ENCODE measurements at regions not wholly inside any gene's neighbourhood (a gene's known extent, or its start where the extent isn't known, plus 50 kb on each side); places are given as distances from the start of the nearest gene placed in this dataset.

GRCh38 chr2:160680974-160681373 lies 187.4 kb upstream of the RBMS1 start (continued):
- TF ChIP-seq, protein P1, sequence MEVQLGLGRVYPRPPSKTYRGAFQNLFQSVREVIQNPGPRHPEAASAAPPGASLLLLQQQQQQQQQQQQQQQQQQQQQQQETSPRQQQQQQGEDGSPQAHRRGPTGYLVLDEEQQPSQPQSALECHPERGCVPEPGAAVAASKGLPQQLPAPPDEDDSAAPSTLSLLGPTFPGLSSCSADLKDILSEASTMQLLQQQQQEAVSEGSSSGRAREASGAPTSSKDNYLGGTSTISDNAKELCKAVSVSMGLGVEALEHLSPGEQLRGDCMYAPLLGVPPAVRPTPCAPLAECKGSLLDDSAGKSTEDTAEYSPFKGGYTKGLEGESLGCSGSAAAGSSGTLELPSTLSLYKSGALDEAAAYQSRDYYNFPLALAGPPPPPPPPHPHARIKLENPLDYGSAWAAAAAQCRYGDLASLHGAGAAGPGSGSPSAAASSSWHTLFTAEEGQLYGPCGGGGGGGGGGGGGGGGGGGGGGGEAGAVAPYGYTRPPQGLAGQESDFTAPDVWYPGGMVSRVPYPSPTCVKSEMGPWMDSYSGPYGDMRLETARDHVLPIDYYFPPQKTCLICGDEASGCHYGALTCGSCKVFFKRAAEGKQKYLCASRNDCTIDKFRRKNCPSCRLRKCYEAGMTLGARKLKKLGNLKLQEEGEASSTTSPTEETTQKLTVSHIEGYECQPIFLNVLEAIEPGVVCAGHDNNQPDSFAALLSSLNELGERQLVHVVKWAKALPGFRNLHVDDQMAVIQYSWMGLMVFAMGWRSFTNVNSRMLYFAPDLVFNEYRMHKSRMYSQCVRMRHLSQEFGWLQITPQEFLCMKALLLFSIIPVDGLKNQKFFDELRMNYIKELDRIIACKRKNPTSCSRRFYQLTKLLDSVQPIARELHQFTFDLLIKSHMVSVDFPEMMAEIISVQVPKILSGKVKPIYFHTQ (CRISPR knock-in tag; IDR thresholded peaks at IDR 0.05): no peak
- TF ChIP-seq IRF2 (CRISPR knock-in tag; IDR thresholded peaks at IDR 0.05; ENCODE audit: borderline replicate concordance, low read depth): no peak

DNA sequence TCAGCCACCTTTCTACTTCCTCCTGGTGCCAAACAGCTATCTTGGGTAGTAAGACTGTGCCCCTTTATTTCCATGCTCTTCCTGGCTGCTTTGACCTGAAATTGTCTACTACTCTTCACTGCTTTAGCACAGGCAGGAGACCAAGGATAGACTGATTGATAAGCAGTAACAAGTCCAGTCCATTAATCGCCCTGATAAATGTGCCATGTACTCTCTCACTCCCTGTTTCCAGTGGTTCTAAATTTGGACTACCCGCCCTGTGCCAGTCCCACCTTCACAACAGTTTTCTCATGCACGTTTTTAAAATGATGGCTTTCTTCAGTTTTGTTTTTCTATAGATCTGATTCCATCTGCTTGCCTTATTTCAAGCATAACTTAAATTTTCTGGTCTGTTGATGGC lies 189.6 kb upstream of the RBMS1 start:
- DNase-seq (ENCODE audit: low spot score) (no peak), ATAC-seq (no peak)
- Mint-ChIP-seq H3K9me3 (peaks cover 21% of the 10 kb centered on the region), H3K4me1 (0 out of 2 replicates have a peak, but pooled peaks cover 3% of the 10 kb centered on the region), H3K27me3 (ENCODE audit: low read depth) (no peaks in the 10 kb centered on the region), H3K4me3 (no peak overlapping the region), H3K36me3 (peaks cover 6% of the 10 kb centered on the region), H3K27ac (no peak overlapping the region)
- CTCF ChIA-PET: no interaction called here
- POLR2A ChIA-PET: no interaction called here
- TF ChIP-seq SMAD3 (CRISPR knock-in tag; IDR thresholded peaks at IDR 0.05; ENCODE audit: borderline replicate concordance): no peak
- no peak for TF ChIP-seq CREB1 (CRISPR knock-in tag; IDR thresholded peaks at IDR 0.05)
- TF ChIP-seq GABPB1 (CRISPR knock-in tag; IDR thresholded peaks at IDR 0.05): no peak
- TF ChIP-seq MXD4 (CRISPR knock-in tag; IDR thresholded peaks at IDR 0.05; ENCODE audit: borderline replicate concordance): no peak
- TF ChIP-seq TCF7 (CRISPR knock-in tag; IDR thresholded peaks at IDR 0.05; ENCODE audit: low read depth): no peak
- TF ChIP-seq ZNF263 (CRISPR knock-in tag; IDR thresholded peaks at IDR 0.05; ENCODE audit: low read depth): no peak
- TF ChIP-seq PRRX2 (CRISPR knock-in tag; IDR thresholded peaks at IDR 0.05): no peak
- TF ChIP-seq FOXK1 (CRISPR knock-in tag; IDR thresholded peaks at IDR 0.05): no peak
- TF ChIP-seq GTF2I (CRISPR knock-in tag; conservative IDR thresholded peaks at IDR 0.05): no peak
- TF ChIP-seq ZNF425 (CRISPR knock-in tag; conservative IDR thresholded peaks at IDR 0.05): no peak
- TF ChIP-seq, protein P2, sequence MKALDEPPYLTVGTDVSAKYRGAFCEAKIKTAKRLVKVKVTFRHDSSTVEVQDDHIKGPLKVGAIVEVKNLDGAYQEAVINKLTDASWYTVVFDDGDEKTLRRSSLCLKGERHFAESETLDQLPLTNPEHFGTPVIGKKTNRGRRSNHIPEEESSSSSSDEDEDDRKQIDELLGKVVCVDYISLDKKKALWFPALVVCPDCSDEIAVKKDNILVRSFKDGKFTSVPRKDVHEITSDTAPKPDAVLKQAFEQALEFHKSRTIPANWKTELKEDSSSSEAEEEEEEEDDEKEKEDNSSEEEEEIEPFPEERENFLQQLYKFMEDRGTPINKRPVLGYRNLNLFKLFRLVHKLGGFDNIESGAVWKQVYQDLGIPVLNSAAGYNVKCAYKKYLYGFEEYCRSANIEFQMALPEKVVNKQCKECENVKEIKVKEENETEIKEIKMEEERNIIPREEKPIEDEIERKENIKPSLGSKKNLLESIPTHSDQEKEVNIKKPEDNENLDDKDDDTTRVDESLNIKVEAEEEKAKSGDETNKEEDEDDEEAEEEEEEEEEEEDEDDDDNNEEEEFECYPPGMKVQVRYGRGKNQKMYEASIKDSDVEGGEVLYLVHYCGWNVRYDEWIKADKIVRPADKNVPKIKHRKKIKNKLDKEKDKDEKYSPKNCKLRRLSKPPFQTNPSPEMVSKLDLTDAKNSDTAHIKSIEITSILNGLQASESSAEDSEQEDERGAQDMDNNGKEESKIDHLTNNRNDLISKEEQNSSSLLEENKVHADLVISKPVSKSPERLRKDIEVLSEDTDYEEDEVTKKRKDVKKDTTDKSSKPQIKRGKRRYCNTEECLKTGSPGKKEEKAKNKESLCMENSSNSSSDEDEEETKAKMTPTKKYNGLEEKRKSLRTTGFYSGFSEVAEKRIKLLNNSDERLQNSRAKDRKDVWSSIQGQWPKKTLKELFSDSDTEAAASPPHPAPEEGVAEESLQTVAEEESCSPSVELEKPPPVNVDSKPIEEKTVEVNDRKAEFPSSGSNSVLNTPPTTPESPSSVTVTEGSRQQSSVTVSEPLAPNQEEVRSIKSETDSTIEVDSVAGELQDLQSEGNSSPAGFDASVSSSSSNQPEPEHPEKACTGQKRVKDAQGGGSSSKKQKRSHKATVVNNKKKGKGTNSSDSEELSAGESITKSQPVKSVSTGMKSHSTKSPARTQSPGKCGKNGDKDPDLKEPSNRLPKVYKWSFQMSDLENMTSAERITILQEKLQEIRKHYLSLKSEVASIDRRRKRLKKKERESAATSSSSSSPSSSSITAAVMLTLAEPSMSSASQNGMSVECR (CRISPR knock-in tag; IDR thresholded peaks at IDR 0.05; ENCODE audit: borderline replicate concordance): no peak
- no peak for TF ChIP-seq ERG (CRISPR knock-in tag; IDR thresholded peaks at IDR 0.05)
- no peak for TF ChIP-seq AFF4 (CRISPR knock-in tag; IDR thresholded peaks at IDR 0.05; ENCODE audit: borderline replicate concordance)
- TF ChIP-seq ZNF423 (CRISPR knock-in tag; IDR thresholded peaks at IDR 0.05): no peak
- TF ChIP-seq KAT7 (CRISPR knock-in tag; IDR thresholded peaks at IDR 0.05; ENCODE audit: borderline replicate concordance): no peak
- no peak for TF ChIP-seq NR3C1 (CRISPR knock-in tag; conservative IDR thresholded peaks at IDR 0.05; ENCODE audit: low read depth)
- TF ChIP-seq, protein P3, sequence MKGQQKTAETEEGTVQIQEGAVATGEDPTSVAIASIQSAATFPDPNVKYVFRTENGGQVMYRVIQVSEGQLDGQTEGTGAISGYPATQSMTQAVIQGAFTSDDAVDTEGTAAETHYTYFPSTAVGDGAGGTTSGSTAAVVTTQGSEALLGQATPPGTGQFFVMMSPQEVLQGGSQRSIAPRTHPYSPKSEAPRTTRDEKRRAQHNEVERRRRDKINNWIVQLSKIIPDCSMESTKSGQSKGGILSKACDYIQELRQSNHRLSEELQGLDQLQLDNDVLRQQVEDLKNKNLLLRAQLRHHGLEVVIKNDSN (CRISPR knock-in tag; IDR thresholded peaks at IDR 0.05): no peak
- no peak for TF ChIP-seq ZNF671 (CRISPR knock-in tag; IDR thresholded peaks at IDR 0.05)
